ENCODE measurements at regions not wholly inside any gene's neighbourhood (a gene's known extent, or its start where the extent isn't known, plus 50 kb on each side); places are given as distances from the start of the nearest gene placed in this dataset.

DNA sequence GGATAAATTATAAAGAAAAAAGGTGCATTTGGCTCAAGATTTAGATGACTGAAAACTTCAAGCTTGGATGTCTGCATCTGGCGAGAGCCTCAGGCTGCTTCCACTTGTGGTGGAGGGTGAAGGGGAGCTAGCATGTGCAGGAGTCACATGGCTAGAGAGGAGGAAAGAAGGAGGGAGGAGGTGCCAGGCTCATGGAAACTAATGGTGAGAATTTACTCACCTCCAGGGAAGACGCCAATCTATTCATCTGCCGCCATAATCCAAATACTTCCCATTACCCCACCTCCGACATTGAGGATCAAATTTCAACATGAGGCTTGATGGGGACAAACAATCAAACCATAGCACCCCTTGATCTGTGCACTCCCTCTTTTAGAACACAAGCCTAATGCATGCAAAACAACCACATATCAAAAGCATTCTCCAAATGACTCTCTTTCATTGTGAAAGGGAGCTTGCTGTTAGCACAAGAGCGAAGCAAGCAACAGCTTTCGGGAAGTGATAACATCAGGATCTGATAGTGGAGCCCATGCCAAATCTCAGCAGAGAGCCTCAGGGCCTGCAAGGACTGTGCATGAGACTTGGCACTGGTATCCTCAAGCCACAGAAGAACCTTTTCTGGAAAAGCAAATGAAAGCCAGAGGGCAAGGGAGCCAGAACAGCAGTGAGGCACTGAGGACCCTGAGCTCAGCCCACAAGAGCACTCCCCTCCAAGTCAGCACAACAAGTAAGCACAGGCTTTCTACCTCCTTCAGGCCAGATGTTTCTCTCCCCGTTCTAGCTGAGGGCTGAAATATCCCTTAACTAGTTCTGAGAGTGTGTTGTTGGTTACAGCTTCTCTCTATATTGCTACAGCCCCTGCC, 50.2 kb upstream of the THBS1 start:
- 97% methylated on average over 5 of the region's 7 CpGs for WGBS (ENCODE audit: insufficient coverage)
- Histone ChIP-seq H3K4me1 (ENCODE audit: control extremely low read depth in 1 of 4, control insufficient read depth in 4 of 4, insufficient read depth in 4 of 4, low read length in 3 of 4) (no peaks in the 10 kb centered on the region), H3K36me3 (ENCODE audit: control insufficient read depth in 4 of 4, insufficient read depth in 4 of 4, low read length in 3 of 4) (no peaks in the 10 kb centered on the region), H3K27me3 (replicated peaks in 2 of 5; ENCODE audit: control insufficient read depth in 4 of 5, insufficient read depth in 5 of 5, low read length in 4 of 5) (no peaks in the 10 kb centered on the region), H3K4me3 (ENCODE audit: control insufficient read depth in 1 of 7, extremely low read depth in 1 of 7, insufficient read depth in 4 of 7, low read depth in 2 of 7, low read length in 6 of 7) (no peak overlapping the region), H3K27ac (ENCODE audit: insufficient read depth in 1 of 2, low read depth in 1 of 2, low read length in 2 of 2, poor library complexity in 1 of 2, severe bottlenecking in 2 of 2) (no peak overlapping the region), H3K9me3 (ENCODE audit: control extremely low read depth in 1 of 5, control insufficient read depth in 4 of 5, insufficient read depth in 2 of 5, low read depth in 1 of 5, low read length in 4 of 5) (no peaks in the 10 kb centered on the region)
- ChIA-PET CTCF (interaction anchor here (0.6 kb wide), 1 partner anchor 1552 kb away, joined by 3 read pairs; no protein-coding TSS in a partner anchor), POLR2A (no interaction called here)
- no peak for DNase-seq
